Neural progenitor cell (in vitro differentiated cells): ENCODE measurements at regions not wholly inside any gene's neighbourhood (a gene's known extent, or its start where the extent isn't known, plus 50 kb on each side); places are given as distances from the start of the nearest gene placed in this dataset.

Source experiments
- EZH2 ChIP-seq: fragments of 200-600 bp; sonication (generic); IDR thresholded peaks from 2 replicates; pipeline ENCODE4 v1.6.1; 2017; ENCODE audit warnings: antibody characterized with exemption, mild to moderate bottlenecking, moderate library complexity
- EZH2phosphoT487 ChIP-seq: fragments of 200-600 bp; sonication (generic); IDR thresholded peaks from 2 replicates; pipeline ENCODE4 v1.6.1; 2017; ENCODE audit warnings: antibody characterized with exemption
- TF ChIP-seq, protein P1 (sequence below): fragments of 200-600 bp; sonication (generic); IDR thresholded peaks from 2 replicates; pipeline ENCODE4 v1.5.1; 2017; ENCODE audit warnings: antibody characterized with exemption, mild to moderate bottlenecking

DNA sequence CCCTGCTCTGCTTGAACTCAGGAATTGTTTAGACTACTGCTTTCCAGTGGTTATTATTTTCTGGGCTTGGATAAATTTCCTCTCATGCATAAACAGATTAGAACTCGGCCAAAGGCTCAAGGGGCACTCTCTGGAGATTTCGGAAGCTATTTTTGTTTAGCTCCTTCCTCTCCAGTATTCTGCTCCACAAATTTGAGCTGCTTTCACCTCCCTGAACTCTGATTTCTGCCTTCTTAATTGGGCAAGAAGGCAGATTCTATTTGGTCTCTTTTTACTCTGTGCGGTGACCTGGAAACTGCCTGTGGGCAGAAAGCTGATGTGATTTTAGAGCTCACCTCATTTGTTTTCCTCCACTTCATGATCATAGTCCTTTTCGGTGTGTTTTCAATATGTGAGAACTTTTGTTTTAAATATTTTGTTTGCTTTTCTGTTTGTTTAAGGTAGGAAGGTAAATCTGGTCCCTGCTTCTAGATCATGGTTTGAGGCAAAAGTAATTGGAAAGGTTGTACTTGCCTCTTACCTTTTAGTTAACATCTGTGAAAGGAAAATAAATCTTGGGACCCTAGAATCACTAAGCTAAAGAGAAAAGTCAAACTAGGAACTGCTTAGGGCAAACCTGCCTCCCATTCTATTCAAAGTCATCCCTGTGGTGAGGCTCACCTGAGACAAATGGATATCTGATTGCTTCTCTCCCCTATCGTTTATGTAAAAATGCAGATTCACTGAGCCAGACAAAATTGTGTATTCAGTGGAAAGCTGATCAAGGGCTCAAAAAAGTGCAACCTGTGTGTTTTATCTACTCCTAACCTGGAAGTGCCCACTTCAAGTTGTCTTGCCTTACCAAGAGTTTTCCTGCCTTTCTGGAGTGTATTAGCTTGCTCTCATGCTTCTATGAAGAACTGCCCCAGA, 714.7 kb upstream of the PCDH20 start:
- TF ChIP-seq, protein P1, sequence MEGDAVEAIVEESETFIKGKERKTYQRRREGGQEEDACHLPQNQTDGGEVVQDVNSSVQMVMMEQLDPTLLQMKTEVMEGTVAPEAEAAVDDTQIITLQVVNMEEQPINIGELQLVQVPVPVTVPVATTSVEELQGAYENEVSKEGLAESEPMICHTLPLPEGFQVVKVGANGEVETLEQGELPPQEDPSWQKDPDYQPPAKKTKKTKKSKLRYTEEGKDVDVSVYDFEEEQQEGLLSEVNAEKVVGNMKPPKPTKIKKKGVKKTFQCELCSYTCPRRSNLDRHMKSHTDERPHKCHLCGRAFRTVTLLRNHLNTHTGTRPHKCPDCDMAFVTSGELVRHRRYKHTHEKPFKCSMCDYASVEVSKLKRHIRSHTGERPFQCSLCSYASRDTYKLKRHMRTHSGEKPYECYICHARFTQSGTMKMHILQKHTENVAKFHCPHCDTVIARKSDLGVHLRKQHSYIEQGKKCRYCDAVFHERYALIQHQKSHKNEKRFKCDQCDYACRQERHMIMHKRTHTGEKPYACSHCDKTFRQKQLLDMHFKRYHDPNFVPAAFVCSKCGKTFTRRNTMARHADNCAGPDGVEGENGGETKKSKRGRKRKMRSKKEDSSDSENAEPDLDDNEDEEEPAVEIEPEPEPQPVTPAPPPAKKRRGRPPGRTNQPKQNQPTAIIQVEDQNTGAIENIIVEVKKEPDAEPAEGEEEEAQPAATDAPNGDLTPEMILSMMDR, result no peak
- TF ChIP-seq EZH2phosphoT487 (no peak), EZH2 (no peak)
